HG03103 (cell line): ENCODE measurements at regions not wholly inside any gene's neighbourhood (a gene's known extent, or its start where the extent isn't known, plus 50 kb on each side); places are given as distances from the start of the nearest gene placed in this dataset.

Experiments used
- ATAC-seq: cut with Tn5 transposase; IDR thresholded peaks from one replicate; pipeline ENCODE4 v1.9.1; 2021; ENCODE audit warnings: low read depth; ENCODE audit not compliant: unreplicated experiment

GRCh38 chr19:29457413-29457812 is 68.4 kb upstream of the VSTM2B start:
- no peak for ATAC-seq

GRCh38 chr19:29467824-29468401 is 57.9 kb upstream of the VSTM2B start:
- no peak for ATAC-seq

DNA sequence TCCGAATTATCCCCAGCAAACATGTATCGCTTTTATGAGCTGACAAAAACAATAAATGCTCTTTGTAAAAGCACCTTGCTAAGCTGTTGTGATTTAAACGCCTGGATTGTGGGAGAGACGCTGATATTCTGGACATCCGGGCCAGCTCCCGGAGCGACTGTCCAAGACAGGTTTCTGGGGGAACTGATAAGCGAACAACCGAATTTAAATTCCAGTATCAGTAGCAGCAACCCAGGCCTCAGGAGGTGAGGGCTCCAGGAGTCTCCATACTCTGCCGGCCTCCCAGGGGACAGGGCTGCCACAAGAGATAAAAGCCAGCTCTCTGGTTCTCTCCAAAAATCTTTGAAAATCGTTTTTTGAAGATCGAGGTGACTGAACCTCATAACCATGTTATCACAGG is 50.3 kb upstream of the VSTM2B start:
- ATAC-seq, result no peak
